Liver (tissue), 8 donors: ENCODE measurements at regions not wholly inside any gene's neighbourhood (a gene's known extent, or its start where the extent isn't known, plus 50 kb on each side); places are given as distances from the start of the nearest gene placed in this dataset.

Experiments used
- DNase-seq: peaks from one replicate; pipeline ENCODE4 v3.0.0-alpha.2; 2017; ENCODE audit warnings: low spot score
- H3K27ac ChIP-seq, 2 donors: one replicate each; pipeline ENCODE4 v1.7.0; 2013; ENCODE audit warnings: inconsistent platforms in 2 of 2, low read length in 2 of 2, control low read depth in 1 of 2, low read depth in 1 of 2, mild to moderate bottlenecking in 1 of 2
- H3K27me3 ChIP-seq, 4 donors: one replicate each; pipeline versions ENCODE4 v1.6.1 to v1.7.0; 2013; ENCODE audit warnings: low read length in 3 of 4, inconsistent platforms in 1 of 4, mild to moderate bottlenecking in 1 of 4, moderate library complexity in 1 of 4; ENCODE audit not compliant: control insufficient read depth in 4 of 4, insufficient read depth in 4 of 4
- H3K36me3 ChIP-seq, 4 donors: one replicate each; pipeline versions ENCODE4 v1.6.1 to v1.7.0; 2013; ENCODE audit warnings: low read length in 3 of 4, mild to moderate bottlenecking in 3 of 4, low read depth in 1 of 4, moderate library complexity in 1 of 4; ENCODE audit not compliant: control insufficient read depth in 4 of 4, insufficient read depth in 3 of 4
- H3K4me1 ChIP-seq, 4 donors: one replicate each; pipeline versions ENCODE4 v1.6.1 to v1.7.0; 2013; ENCODE audit warnings: low read length in 3 of 4, mild to moderate bottlenecking in 3 of 4, moderate library complexity in 1 of 4; ENCODE audit not compliant: control insufficient read depth in 4 of 4, insufficient read depth in 4 of 4
- H3K4me3 ChIP-seq, 3 donors: one replicate each; pipeline versions ENCODE4 v1.6.1 to v1.7.0; 2013; ENCODE audit warnings: low read length in 3 of 3, control low read depth in 1 of 3, low read depth in 1 of 3, mild to moderate bottlenecking in 1 of 3
- H3K9ac ChIP-seq, 2 donors: one replicate each; pipeline ENCODE4 v1.7.0; 2013; ENCODE audit warnings: low read length in 2 of 2, mild to moderate bottlenecking in 2 of 2, moderate library complexity in 2 of 2, control low read depth in 1 of 2, low read depth in 1 of 2
- H3K9me3 ChIP-seq, 4 donors: one replicate each; pipeline versions ENCODE4 v1.6.1 to v1.7.0; 2013; ENCODE audit warnings: low read length in 3 of 4; ENCODE audit not compliant: control insufficient read depth in 4 of 4
- ATF3 ChIP-seq: IDR thresholded peaks from 2 replicates; pipeline ENCODE4 v1.6.1; 2016; ENCODE audit warnings: antibody characterized with exemption
- CTCF ChIP-seq: fragments of 150-350 bp; IDR thresholded peaks from 2 replicates; pipeline ENCODE4 v1.5.1; 2017; ENCODE audit warnings: improper control_type of control experiment, low read depth, low read length; ENCODE audit not compliant: missing input control
- EGR1 ChIP-seq, 2 donors: IDR thresholded peaks; 2 replicates each; pipeline ENCODE4 v1.6.1; 2016 to 2018; ENCODE audit warnings: antibody characterized with exemption in 2 of 2, low read depth in 2 of 2
- FOXA1 ChIP-seq: IDR thresholded peaks from 2 replicates; pipeline ENCODE4 v1.6.1; 2016; ENCODE audit warnings: antibody characterized with exemption
- FOXA2 ChIP-seq: IDR thresholded peaks from 2 replicates; pipeline ENCODE4 v1.6.1; 2016; ENCODE audit warnings: antibody characterized with exemption
- GABPA ChIP-seq, 2 donors: IDR thresholded peaks in 1 of 2; conservative IDR thresholded peaks in 1 of 2; 2 replicates each; pipeline ENCODE4 v1.6.1; 2016; ENCODE audit warnings: antibody characterized with exemption in 2 of 2, mild to moderate bottlenecking in 1 of 2, moderate library complexity in 1 of 2
- HNF4A ChIP-seq, 2 donors: conservative IDR thresholded peaks; 2 replicates each; pipeline ENCODE4 v1.6.1; 2016; ENCODE audit warnings: antibody characterized with exemption in 2 of 2, mild to moderate bottlenecking in 2 of 2
- HNF4G ChIP-seq: IDR thresholded peaks from 2 replicates; pipeline ENCODE4 v1.6.1; 2016; ENCODE audit warnings: antibody characterized with exemption
- JUND ChIP-seq, 2 donors: IDR thresholded peaks; 2 replicates each; pipeline ENCODE4 v1.6.1; 2016; ENCODE audit warnings: antibody characterized with exemption in 2 of 2
- MAX ChIP-seq: IDR thresholded peaks from 2 replicates; pipeline ENCODE4 v1.6.1; 2016; ENCODE audit warnings: antibody characterized with exemption
- NR2F2 ChIP-seq: IDR thresholded peaks from 2 replicates; pipeline ENCODE4 v1.6.1; 2016; ENCODE audit warnings: antibody characterized with exemption
- RAD21 ChIP-seq, 2 donors: IDR thresholded peaks; 2 replicates each; pipeline ENCODE4 v1.6.1; 2016; ENCODE audit warnings: antibody characterized with exemption in 2 of 2, mild to moderate bottlenecking in 2 of 2
- REST ChIP-seq: IDR thresholded peaks from 2 replicates; pipeline ENCODE4 v1.6.1; 2016; ENCODE audit warnings: antibody characterized with exemption, mild to moderate bottlenecking
- RXRA ChIP-seq, 2 donors: IDR thresholded peaks; 2 replicates each; pipeline ENCODE4 v1.6.1; 2017 to 2018; ENCODE audit warnings: antibody characterized with exemption in 2 of 2, mild to moderate bottlenecking in 1 of 2
- SP1 ChIP-seq: IDR thresholded peaks from 2 replicates; pipeline ENCODE4 v1.6.1; 2018; ENCODE audit warnings: antibody characterized with exemption, mild to moderate bottlenecking
- TAF1 ChIP-seq: conservative IDR thresholded peaks from 2 replicates; pipeline ENCODE4 v1.6.1; 2016; ENCODE audit warnings: antibody characterized with exemption, mild to moderate bottlenecking
- YY1 ChIP-seq: IDR thresholded peaks from 2 replicates; pipeline ENCODE4 v1.6.1; 2016; ENCODE audit warnings: antibody characterized with exemption, mild to moderate bottlenecking
- ZBTB33 ChIP-seq: IDR thresholded peaks from 2 replicates; pipeline ENCODE4 v1.6.1; 2016; ENCODE audit warnings: antibody characterized with exemption
- WGBS: extraction: QIAGEN DNeasy Blood & Tissue Kit; methylation state at CpG from one replicate; pipeline ENCODE4 v1.1.7; 2013; 5-methylcytosine and 5-hydroxymethylcytosine counted together
- donor health status: healthy.
- donor health status: healthy.
- donor health status: healthy.
- donor health status: healthy.
- donor health status: healthy.

GRCh38 chr1:22222723-22223122, 79.8 kb upstream of the WNT4 start:
- Histone ChIP-seq H3K27me3 (peaks cover 0 to 8% (median 0%) of the 10 kb centered on the region in 4 donors), H3K9me3 (peaks cover 0 to 7% (median under 1%) of the 10 kb centered on the region in 4 donors), H3K27ac (no peak overlapping the region), H3K9ac (no peak overlapping the region), H3K4me3 (no peak overlapping the region), H3K4me1 (no peaks in the 10 kb centered on the region), H3K36me3 (no peaks in the 10 kb centered on the region)
- 84% methylated on average over 9 of the region's 9 CpGs for WGBS
- no peak for TF ChIP-seq RAD21 (IDR thresholded peaks at IDR 0.05)
- TF ChIP-seq MAX = no peak
- TF ChIP-seq NR2F2 = no peak
- TF ChIP-seq TAF1 = no peak
- TF ChIP-seq SP1 = no peak
- TF ChIP-seq FOXA1 = no peak
- TF ChIP-seq REST = no peak
- TF ChIP-seq YY1 = no peak
- TF ChIP-seq GABPA (IDR thresholded peaks at IDR 0.05 in 1 of 2, conservative IDR thresholded peaks at IDR 0.05 in 1 of 2) = no peak
- TF ChIP-seq HNF4A (conservative IDR thresholded peaks at IDR 0.05) = no peak
- TF ChIP-seq EGR1 (IDR thresholded peaks at IDR 0.05; ENCODE audit: low read depth in 2 of 2) = no peak
- TF ChIP-seq HNF4G = no peak
- no peak for TF ChIP-seq ZBTB33
- no peak for TF ChIP-seq RXRA (IDR thresholded peaks at IDR 0.05)
- TF ChIP-seq FOXA2 = no peak
- TF ChIP-seq CTCF = no peak
- no peak for TF ChIP-seq ATF3
- no peak for TF ChIP-seq JUND (IDR thresholded peaks at IDR 0.05)
- DNase-seq = no peak
